ENCODE measurements at regions not wholly inside any gene's neighbourhood (a gene's known extent, or its start where the extent isn't known, plus 50 kb on each side); places are given as distances from the start of the nearest gene placed in this dataset.

DNA sequence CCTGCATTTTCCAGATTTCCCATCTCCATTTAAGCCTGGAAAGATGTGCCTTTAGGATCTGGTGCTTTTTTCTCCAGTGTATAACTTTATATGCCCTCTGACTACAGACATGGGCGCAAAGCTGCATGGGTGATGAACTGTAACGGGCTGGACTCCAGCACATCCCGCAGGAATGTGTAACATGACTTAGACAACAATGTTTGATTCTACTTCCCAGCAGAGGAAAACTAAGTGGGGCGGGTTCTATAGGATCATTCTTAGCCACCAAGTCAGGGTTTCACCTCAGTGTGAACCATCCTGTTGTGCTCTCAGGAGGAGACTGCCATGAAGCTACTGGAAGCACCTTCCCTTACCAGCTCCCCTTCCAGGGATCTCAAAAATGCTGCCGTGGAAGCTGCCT lies 93.2 kb upstream of the SERP2 start:
- H3K27me3 ChIP-seq (ENCODE audit: insufficient read depth): no peaks in the 10 kb centered on the region
- H2AFZ ChIP-seq: no peak overlapping the region
- H3F3A ChIP-seq (replicated peaks; ENCODE audit: low read depth): no peaks in the 10 kb centered on the region

DNA sequence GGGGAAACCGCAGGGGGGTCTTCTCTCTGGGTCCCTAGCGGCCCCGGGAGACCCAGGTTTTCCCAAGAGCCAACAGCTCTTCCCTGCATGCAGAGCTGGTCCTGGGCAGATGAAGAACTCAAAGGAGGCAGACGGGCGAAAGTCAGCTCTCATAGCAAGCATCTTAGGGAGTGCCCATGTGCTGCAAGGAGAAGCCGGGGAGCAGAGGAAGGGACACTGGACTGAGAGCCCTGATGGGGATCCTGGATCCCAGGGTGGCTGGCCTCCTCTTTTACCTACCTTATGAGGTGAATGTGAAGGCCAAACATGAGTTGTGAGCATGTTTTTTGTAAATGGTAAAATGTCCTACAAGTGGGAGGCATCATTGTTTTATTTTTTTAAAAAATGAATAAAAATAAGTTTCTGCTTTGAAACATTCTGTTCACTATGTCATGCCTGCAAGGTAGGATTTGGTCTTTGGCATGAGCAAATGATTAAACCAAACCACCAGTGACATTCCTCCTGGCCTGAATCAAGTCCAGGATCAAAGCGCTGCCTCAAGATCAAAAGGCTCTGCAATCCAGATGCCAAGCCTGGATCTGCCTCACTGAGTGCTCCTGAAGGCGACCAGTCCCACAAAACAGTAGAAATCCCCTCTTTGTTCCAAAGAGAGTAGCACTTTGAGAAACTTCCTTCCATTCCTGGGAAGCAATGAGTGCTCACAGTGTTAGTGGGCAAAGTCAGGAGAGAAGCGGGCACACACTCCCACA lies 92.2 kb upstream of the SERP2 start:
- Mint-ChIP-seq H3K36me3 (ENCODE audit: low read depth) (no peaks in the 10 kb centered on the region), H3K4me1 (peaks cover 11% of the 10 kb centered on the region), H3K27me3 (ENCODE audit: insufficient read depth, low read depth, poor library complexity) (no peaks in the 10 kb centered on the region), H3K4me3 (no peak overlapping the region), H3K9me3 (no peaks in the 10 kb centered on the region), H3K27ac (no peak overlapping the region)
- Histone ChIP-seq H3K9me2 (ENCODE audit: insufficient read depth) (peaks cover 5% of the 10 kb centered on the region; the same call in 1 of the 2 replicates), H3K27ac (ENCODE audit: low read depth) (no peak overlapping the region), H3F3A (replicated peaks; ENCODE audit: low read depth) (no peaks in the 10 kb centered on the region), H3K4me2 (no peak overlapping the region), H3K27me3 (ENCODE audit: insufficient read depth) (no peaks in the 10 kb centered on the region), H3K4me3 (no peak overlapping the region), H3K79me2 (replicated peaks; ENCODE audit: insufficient read depth) (no peaks in the 10 kb centered on the region), H4K20me1 (replicated peaks; ENCODE audit: insufficient read depth) (no peaks in the 10 kb centered on the region), H3K4me1 (ENCODE audit: insufficient read depth) (peaks cover 7% of the 10 kb centered on the region), H2AFZ (no peak overlapping the region), H3K36me3 (ENCODE audit: insufficient read depth) (no peaks in the 10 kb centered on the region)
- no peak for ATAC-seq
- no peak for DNase-seq (ENCODE audit: low spot score)
- TF ChIP-seq STAT1 (IDR thresholded peaks at IDR 0.05; ENCODE audit: unreplicated experiment) (no peak), JUNB (IDR thresholded peaks at IDR 0.05; ENCODE audit: unreplicated experiment) (no peak)

More for the DNA sequence above, 93.2 kb upstream of the SERP2 start:
- H3K9me2 ChIP-seq (ENCODE audit: insufficient read depth): peaks cover 9% of the 10 kb centered on the region; the same call in 1 of the 2 replicates
- no peak for DNase-seq (ENCODE audit: low spot score)
- Mint-ChIP-seq H3K27me3 (ENCODE audit: insufficient read depth, low read depth, poor library complexity) (no peaks in the 10 kb centered on the region), H3K36me3 (ENCODE audit: low read depth) (no peaks in the 10 kb centered on the region), H3K4me3 (no peak overlapping the region), H3K9me3 (no peaks in the 10 kb centered on the region), H3K4me1 (peaks cover 18% of the 10 kb centered on the region), H3K27ac (no peak overlapping the region)
- no peak overlapping the region for H3K4me2 ChIP-seq
- no peak for ATAC-seq
- H4K20me1 ChIP-seq (replicated peaks; ENCODE audit: insufficient read depth): no peaks in the 10 kb centered on the region
- no peak overlapping the region for H3K27ac ChIP-seq (ENCODE audit: low read depth)
- no peak overlapping the region for H3K4me3 ChIP-seq
- TF ChIP-seq, protein P1, sequence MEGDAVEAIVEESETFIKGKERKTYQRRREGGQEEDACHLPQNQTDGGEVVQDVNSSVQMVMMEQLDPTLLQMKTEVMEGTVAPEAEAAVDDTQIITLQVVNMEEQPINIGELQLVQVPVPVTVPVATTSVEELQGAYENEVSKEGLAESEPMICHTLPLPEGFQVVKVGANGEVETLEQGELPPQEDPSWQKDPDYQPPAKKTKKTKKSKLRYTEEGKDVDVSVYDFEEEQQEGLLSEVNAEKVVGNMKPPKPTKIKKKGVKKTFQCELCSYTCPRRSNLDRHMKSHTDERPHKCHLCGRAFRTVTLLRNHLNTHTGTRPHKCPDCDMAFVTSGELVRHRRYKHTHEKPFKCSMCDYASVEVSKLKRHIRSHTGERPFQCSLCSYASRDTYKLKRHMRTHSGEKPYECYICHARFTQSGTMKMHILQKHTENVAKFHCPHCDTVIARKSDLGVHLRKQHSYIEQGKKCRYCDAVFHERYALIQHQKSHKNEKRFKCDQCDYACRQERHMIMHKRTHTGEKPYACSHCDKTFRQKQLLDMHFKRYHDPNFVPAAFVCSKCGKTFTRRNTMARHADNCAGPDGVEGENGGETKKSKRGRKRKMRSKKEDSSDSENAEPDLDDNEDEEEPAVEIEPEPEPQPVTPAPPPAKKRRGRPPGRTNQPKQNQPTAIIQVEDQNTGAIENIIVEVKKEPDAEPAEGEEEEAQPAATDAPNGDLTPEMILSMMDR (conservative IDR thresholded peaks at IDR 0.05; ENCODE audit: low read depth in 2 of 2): no peak
- no peak for TF ChIP-seq POLR2AphosphoS5 (IDR thresholded peaks at IDR 0.05; ENCODE audit: low read depth)
- no peaks in the 10 kb centered on the region for H3K79me2 ChIP-seq (replicated peaks; ENCODE audit: insufficient read depth)
- H3K4me1 ChIP-seq (ENCODE audit: insufficient read depth): peaks cover 7% of the 10 kb centered on the region
- no peaks in the 10 kb centered on the region for H3K36me3 ChIP-seq (ENCODE audit: insufficient read depth)

DNA sequence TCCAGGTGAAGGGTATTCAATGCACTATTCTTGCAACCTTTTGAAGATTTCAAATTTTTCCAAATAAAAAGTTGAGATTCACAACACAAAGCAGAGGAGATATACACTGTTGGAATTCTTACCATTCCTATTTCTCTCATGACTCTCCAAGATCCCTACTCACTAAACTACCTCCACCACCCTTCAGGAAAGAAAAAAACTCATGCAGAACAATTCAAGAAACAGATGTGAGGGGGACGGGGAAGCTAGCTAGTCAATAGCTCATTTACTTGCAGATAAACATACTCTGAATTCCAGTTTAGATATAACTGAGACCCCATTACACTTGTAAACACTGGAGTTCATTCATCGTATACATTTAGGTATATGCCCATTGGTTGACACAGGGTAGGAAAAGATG lies 90.0 kb upstream of the SERP2 start:
- Mint-ChIP-seq H3K9me3 (no peaks in the 10 kb centered on the region), H3K27me3 (ENCODE audit: insufficient read depth, low read depth, poor library complexity) (no peaks in the 10 kb centered on the region), H3K4me1 (peaks cover 13% of the 10 kb centered on the region), H3K27ac (no peak overlapping the region), H3K4me3 (no peak overlapping the region), H3K36me3 (ENCODE audit: low read depth) (no peaks in the 10 kb centered on the region)
- H4K20me1 ChIP-seq (replicated peaks; ENCODE audit: insufficient read depth): no peaks in the 10 kb centered on the region
- H3K9me2 ChIP-seq (ENCODE audit: insufficient read depth): no peaks in the 10 kb centered on the region
- DNase-seq (ENCODE audit: low spot score) (peak; percentile 43), ATAC-seq (peak; percentile 36; the same call in 1 of the 3 replicates)
- no peaks in the 10 kb centered on the region for H3K36me3 ChIP-seq (ENCODE audit: insufficient read depth)
- H2AFZ ChIP-seq: peak overlapping the region; percentile 21; the same call in 1 of the 2 replicates
- no peaks in the 10 kb centered on the region for H3K79me2 ChIP-seq (replicated peaks; ENCODE audit: insufficient read depth)
- H3K27me3 ChIP-seq (ENCODE audit: insufficient read depth): no peaks in the 10 kb centered on the region
- H3K4me2 ChIP-seq: 0 out of 2 replicates have a peak overlapping the region, but pooled peaks have one; percentile 19
- H3K4me3 ChIP-seq: no peak overlapping the region
- H3F3A ChIP-seq (replicated peaks; ENCODE audit: low read depth): no peaks in the 10 kb centered on the region
- H3K4me1 ChIP-seq (ENCODE audit: insufficient read depth): peaks cover 7% of the 10 kb centered on the region
- no peak overlapping the region for H3K27ac ChIP-seq (ENCODE audit: low read depth)
- no peak for TF ChIP-seq ZNF114 (CRISPR knock-in tag; IDR thresholded peaks at IDR 0.05)
- TF ChIP-seq ZNF331 (CRISPR knock-in tag; IDR thresholded peaks at IDR 0.05; ENCODE audit: low read depth): no peak
- TF ChIP-seq, protein P1 (conservative IDR thresholded peaks at IDR 0.05; ENCODE audit: low read depth in 2 of 2): no peak
